PC-3 (cell line): ENCODE measurements at regions not wholly inside any gene's neighbourhood (a gene's known extent, or its start where the extent isn't known, plus 50 kb on each side); places are given as distances from the start of the nearest gene placed in this dataset.

Source experiments
- ATAC-seq: fragments of 200-7000 bp; cut with Tn5 transposase; 2 replicates; pipeline ENCODE4 v1.9.1; 2020; ENCODE audit warnings: mild to moderate bottlenecking, moderate library complexity
- BruUV-seq: library from RNA; stranded (reverse); fragments of 400-500 nt; replicated peaks from 2 replicates; lab custom pipeline; 2021; lab: Mats Ljungman, UMichigan
- CTCF ChIA-PET: fragments of 300-600 bp; sonication (Branson Sonifier 250); formaldehyde crosslinking; loops from one replicate; lab custom pipeline; 2022; ENCODE audit warnings: antibody characterized with exemption; lab: Charles Lee
- POLR2A ChIA-PET: fragments of 300-600 bp; sonication (Branson Sonifier 250); formaldehyde crosslinking; loops from one replicate; lab custom pipeline; 2022; ENCODE audit warnings: antibody characterized with exemption; ENCODE audit not compliant: unreplicated experiment; lab: Charles Lee
- DNase-seq: peaks from one replicate; pipeline ENCODE4 v3.0.0-alpha.2; 2015
- H2AFZ ChIP-seq: fragments of 300-600 bp; sonication (generic); 2 replicates; pipeline ENCODE4 v1.6.0; 2016; ENCODE audit warnings: antibody characterized with exemption, low read length
- H3F3A ChIP-seq: fragments of 300-600 bp; sonication (generic); one replicate; pipeline ENCODE4 v1.6.0; 2017; ENCODE audit warnings: antibody characterized with exemption, low read length, control low read depth, mild to moderate bottlenecking; ENCODE audit not compliant: unreplicated experiment
- H3K27ac ChIP-seq: fragments of 300-600 bp; sonication (generic); 2 replicates; pipeline ENCODE4 v1.5.1; 2016; ENCODE audit warnings: mild to moderate bottlenecking, low read length
- H3K27me3 ChIP-seq: fragments of 300-600 bp; sonication (generic); 2 replicates; pipeline ENCODE4 v1.6.1; 2016; ENCODE audit warnings: low read length, mixed read lengths
- H3K36me3 ChIP-seq: fragments of 300-600 bp; sonication (generic); 2 replicates; pipeline ENCODE4 v1.6.1; 2016; ENCODE audit warnings: low read depth, mixed run types, low read length, mixed read lengths
- H3K4me1 ChIP-seq: fragments of 300-600 bp; sonication (generic); 2 replicates; pipeline ENCODE4 v1.5.1; 2016; ENCODE audit warnings: low read length; ENCODE audit not compliant: insufficient read depth
- H3K4me2 ChIP-seq: fragments of 300-600 bp; sonication (generic); 2 replicates; pipeline ENCODE4 v1.6.0; 2016; ENCODE audit warnings: low read length
- H3K4me3 ChIP-seq: fragments of 300-600 bp; sonication (generic); 2 replicates; pipeline ENCODE4 v1.5.1; 2016; ENCODE audit warnings: mild to moderate bottlenecking, low read length, mixed read lengths
- H3K79me2 ChIP-seq: fragments of 300-600 bp; sonication (generic); 2 replicates; pipeline ENCODE4 v1.6.1; 2017; ENCODE audit warnings: low read length, mixed read lengths
- H3K9ac ChIP-seq: fragments of 300-600 bp; sonication (generic); 2 replicates; pipeline ENCODE4 v1.6.0; 2016; ENCODE audit warnings: mild to moderate bottlenecking, low read length
- H3K9me2 ChIP-seq: fragments of 300-600 bp; sonication (generic); replicated peaks from 2 replicates; pipeline ENCODE4 v1.6.1; 2016; ENCODE audit warnings: mixed run types, low read length, mixed read lengths
- H3K9me3 ChIP-seq: fragments of 300-600 bp; sonication (generic); 2 replicates; pipeline ENCODE4 v1.6.1; 2016; ENCODE audit warnings: low read length, mixed read lengths
- H4K20me1 ChIP-seq: fragments of 300-600 bp; sonication (generic); 2 replicates; pipeline ENCODE4 v1.6.1; 2016; ENCODE audit warnings: low read length, mixed read lengths
- CTCF ChIP-seq: fragments of 300-600 bp; sonication (generic); conservative IDR thresholded peaks from 2 replicates; pipeline ENCODE4 v1.5.1; 2017; ENCODE audit warnings: antibody characterized with exemption, low read depth, mild to moderate bottlenecking, low read length
- EZH2 ChIP-seq: fragments of 300-600 bp; sonication (generic); IDR thresholded peaks from one replicate; pipeline ENCODE4 v1.6.1; 2017; ENCODE audit warnings: antibody characterized with exemption, mild to moderate bottlenecking, low read length; ENCODE audit not compliant: unreplicated experiment
- EZH2phosphoT487 ChIP-seq: fragments of 300-600 bp; sonication (generic); IDR thresholded peaks from 2 replicates; pipeline ENCODE4 v1.6.1; 2018; ENCODE audit warnings: mild to moderate bottlenecking, antibody characterized with exemption, low read length, borderline replicate concordance
- intact Hi-C: fragments of 100-400 bp; cut with micrococcal nuclease; formaldehyde crosslinking; loops from 2 replicates; pipeline ENCODE4 v1.9.0; 2023

DNA sequence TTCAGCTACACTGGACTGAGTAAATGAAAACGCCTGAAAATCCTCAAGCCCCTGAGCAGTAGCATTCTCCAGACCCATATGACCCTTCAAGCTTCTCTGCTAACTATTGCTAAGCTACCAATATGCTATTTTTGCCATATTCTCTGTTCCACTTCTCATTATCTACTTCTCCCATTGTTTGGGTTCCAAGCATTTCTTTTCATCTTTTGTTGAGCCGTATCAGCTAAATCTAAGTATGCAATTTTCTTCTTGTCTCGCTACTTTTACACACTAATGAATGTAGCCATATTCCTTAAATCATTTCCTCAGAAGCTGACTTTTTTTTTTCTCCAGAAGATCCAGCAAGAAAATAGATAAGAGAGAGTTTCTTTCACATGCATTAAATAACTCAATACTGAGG lies 128.4 kb downstream of the AGTR2 start:
- Histone ChIP-seq H2AFZ (no peak overlapping the region), H3K27ac (no peak overlapping the region), H3K9ac (no peak overlapping the region), H3K27me3 (no peaks in the 10 kb centered on the region), H3K9me3 (no peaks in the 10 kb centered on the region), H3K4me2 (no peak overlapping the region), H3K79me2 (no peaks in the 10 kb centered on the region), H3F3A (no peaks in the 10 kb centered on the region), H3K4me1 (no peaks in the 10 kb centered on the region), H3K36me3 (no peaks in the 10 kb centered on the region), H3K9me2 (no peaks in the 10 kb centered on the region), H4K20me1 (no peaks in the 10 kb centered on the region), H3K4me3 (no peak overlapping the region)
- ChIA-PET CTCF (no interaction called here), POLR2A (no interaction called here)
- DNase-seq (no peak), ATAC-seq (no peak)
- TF ChIP-seq EZH2 (no peak), CTCF (no peak), EZH2phosphoT487 (no peak)
- intact Hi-C loops, result no loop called here
- BruUV-seq, result no TSS peak

GRCh38 chrX:116306218-116306617 lies 130.2 kb upstream of the SLC6A14 start:
- BruUV-seq, result no TSS peak
- Histone ChIP-seq H3F3A (no peaks in the 10 kb centered on the region), H3K4me3 (no peak overlapping the region), H3K9ac (no peak overlapping the region), H4K20me1 (no peaks in the 10 kb centered on the region), H3K79me2 (no peaks in the 10 kb centered on the region), H3K4me2 (no peak overlapping the region), H3K36me3 (no peaks in the 10 kb centered on the region), H3K27ac (no peak overlapping the region), H3K27me3 (no peaks in the 10 kb centered on the region), H3K9me3 (no peaks in the 10 kb centered on the region), H3K4me1 (no peaks in the 10 kb centered on the region; the same call in 1 of the 2 replicates), H3K9me2 (no peaks in the 10 kb centered on the region), H2AFZ (no peak overlapping the region)
- ATAC-seq (peak; percentile 61), DNase-seq (peak; percentile 39)
- POLR2A ChIA-PET, result no interaction called here
- CTCF ChIA-PET, result no interaction called here
- intact Hi-C loops, result no loop called here
- TF ChIP-seq EZH2phosphoT487, result no peak
- no peak for TF ChIP-seq CTCF
- TF ChIP-seq EZH2, result no peak

GRCh38 chrX:116317409-116317808 lies 119.0 kb upstream of the SLC6A14 start:
- peak overlapping the region; percentile 99 for H3K27ac ChIP-seq
- DNase-seq (no peak), ATAC-seq (no peak)
- H3K27me3 ChIP-seq, result no peaks in the 10 kb centered on the region
- H3K4me1 ChIP-seq, result peaks cover 18% of the 10 kb centered on the region
- no peaks in the 10 kb centered on the region for H3K79me2 ChIP-seq
- no peaks in the 10 kb centered on the region for H4K20me1 ChIP-seq
- intact Hi-C loops, result no loop called here
- H3K4me2 ChIP-seq, result no peak overlapping the region
- no peak overlapping the region for H3K9ac ChIP-seq
- H2AFZ ChIP-seq, result no peak overlapping the region
- H3K9me3 ChIP-seq, result no peaks in the 10 kb centered on the region
- no peak overlapping the region for H3K4me3 ChIP-seq
- TF ChIP-seq EZH2phosphoT487 (no peak), CTCF (no peak), EZH2 (no peak)
- no peaks in the 10 kb centered on the region for H3K9me2 ChIP-seq
- H3K36me3 ChIP-seq, result no peaks in the 10 kb centered on the region
- CTCF ChIA-PET, result no interaction called here
- H3F3A ChIP-seq, result no peaks in the 10 kb centered on the region
- POLR2A ChIA-PET, result no interaction called here
- no TSS peak for BruUV-seq
